Sigmoid colon (tissue), 4 donors: ENCODE measurements at regions not wholly inside any gene's neighbourhood (a gene's known extent, or its start where the extent isn't known, plus 50 kb on each side); places are given as distances from the start of the nearest gene placed in this dataset.
"Not testable (repeated sequence)": the region's sequence is repeated elsewhere in the genome, so short reads cannot be mapped to it uniquely, and the experiment has no call there.

Source experiments
- CTCF ChIP-seq, 4 experiments: fragments of 450-650 bp in 3 of 4; fragments of 200-600 bp in 1 of 4; IDR thresholded peaks; one replicate each; pipeline ENCODE4 v1.5.1; 2016 to 2019; ENCODE audit warnings: antibody characterized with exemption in 4 of 4, mild to moderate bottlenecking in 3 of 4, moderate library complexity in 2 of 4
- EP300 ChIP-seq, 4 donors: sonication (generic); formaldehyde crosslinking; IDR thresholded peaks; one replicate each; pipeline ENCODE4 v1.6.1; 2017; ENCODE audit warnings: antibody characterized with exemption in 4 of 4
- POLR2A ChIP-seq, 2 donors: fragments of 450-650 bp; IDR thresholded peaks; one replicate each; pipeline ENCODE4 v1.6.1; 2016; ENCODE audit warnings: antibody characterized with exemption in 2 of 2, mild to moderate bottlenecking in 2 of 2, moderate library complexity in 2 of 2
- POLR2AphosphoS5 ChIP-seq, 4 donors: sonication (generic); formaldehyde crosslinking; IDR thresholded peaks; one replicate each; pipeline ENCODE4 v1.6.1; 2017; ENCODE audit warnings: antibody characterized with exemption in 4 of 4

GRCh38 chr5:101627770-101628169 is 668.3 kb downstream of the SLCO4C1 start:
- TF ChIP-seq CTCF, POLR2A, POLR2AphosphoS5, EP300 (IDR thresholded peaks at IDR 0.05): not testable (repeated sequence)
